Esophagus muscularis mucosa (tissue), 4 donors: ENCODE measurements at regions not wholly inside any gene's neighbourhood (a gene's known extent, or its start where the extent isn't known, plus 50 kb on each side); places are given as distances from the start of the nearest gene placed in this dataset.

ENCODE experiments used
- CTCF ChIP-seq, 3 experiments: fragments of 200-600 bp in 2 of 3; fragments of 450-650 bp in 1 of 3; sonication (generic) in 2 of 3; IDR thresholded peaks; one replicate each; pipeline ENCODE4 v1.5.1; 2017 to 2019; ENCODE audit warnings: antibody characterized with exemption in 3 of 3, mild to moderate bottlenecking in 2 of 3, moderate library complexity in 1 of 3
- EP300 ChIP-seq: sonication (generic); formaldehyde crosslinking; IDR thresholded peaks from one replicate; pipeline ENCODE4 v1.6.1; 2017; ENCODE audit warnings: antibody characterized with exemption
- POLR2A ChIP-seq: fragments of 450-650 bp; IDR thresholded peaks from one replicate; pipeline ENCODE4 v1.6.1; 2017; ENCODE audit warnings: antibody characterized with exemption, moderate library complexity, mild to moderate bottlenecking, low read depth
- POLR2AphosphoS5 ChIP-seq, 2 donors: sonication (generic); formaldehyde crosslinking; IDR thresholded peaks; one replicate each; pipeline ENCODE4 v1.6.1; 2017; ENCODE audit warnings: antibody characterized with exemption in 2 of 2

- no peak for TF ChIP-seq CTCF (IDR thresholded peaks at IDR 0.05)
- no peak for TF ChIP-seq POLR2AphosphoS5 (IDR thresholded peaks at IDR 0.05)
- no peak for TF ChIP-seq POLR2A
- no peak for TF ChIP-seq EP300
Measured at GRCh38 chr3:124333931-124334640, 342.2 kb upstream of the ROPN1 start.
